ENCODE measurements at regions not wholly inside any gene's neighbourhood (a gene's known extent, or its start where the extent isn't known, plus 50 kb on each side); places are given as distances from the start of the nearest gene placed in this dataset.

- no peak for DNase-seq
These were observed 157.1 kb downstream of the TLE1 start for GRCh38 chr9:81532251-81532650.

GRCh38 chr9:81531511-81531910 lies 157.8 kb downstream of the TLE1 start:
- DNase-seq: no peak

- no peak for DNase-seq
These were observed 158.5 kb downstream of the TLE1 start for GRCh38 chr9:81530846-81531245.

GRCh38 chr9:81530310-81530810 lies 159.0 kb downstream of the TLE1 start:
- no peak for DNase-seq

GRCh38 chr9:81529556-81530193 lies 159.7 kb downstream of the TLE1 start:
- no peak for DNase-seq

GRCh38 chr9:81526587-81526986 lies 162.8 kb downstream of the TLE1 start:
- no peak for DNase-seq

GRCh38 chr9:81522716-81523551 lies 166.4 kb downstream of the TLE1 start:
- DNase-seq: no peak

GRCh38 chr9:81521892-81522291 lies 167.5 kb downstream of the TLE1 start:
- DNase-seq: no peak

GRCh38 chr9:81519816-81520495 lies 169.4 kb downstream of the TLE1 start:
- no peak for DNase-seq

GRCh38 chr9:81517954-81518353 lies 171.4 kb downstream of the TLE1 start:
- no peak for DNase-seq

- no peak for DNase-seq
These were observed 176.3 kb downstream of the TLE1 start for GRCh38 chr9:81513059-81513458.

GRCh38 chr9:81512641-81513040 lies 176.7 kb downstream of the TLE1 start:
- no peak for DNase-seq

- no peak for DNase-seq
These were observed 180.9 kb downstream of the TLE1 start for GRCh38 chr9:81508476-81508875.

- no peak for DNase-seq
These were observed 182.1 kb downstream of the TLE1 start for GRCh38 chr9:81506941-81507864.

GRCh38 chr9:81499594-81499993 lies 189.8 kb downstream of the TLE1 start:
- no peak for DNase-seq

- DNase-seq: no peak
These were observed 190.3 kb downstream of the TLE1 start for GRCh38 chr9:81499021-81499454.

- DNase-seq: no peak
These were observed 190.8 kb downstream of the TLE1 start for GRCh38 chr9:81498576-81498975.

- DNase-seq: no peak
These were observed 192.3 kb downstream of the TLE1 start for GRCh38 chr9:81497091-81497490.

- DNase-seq: no peak
These were observed 196.5 kb downstream of the TLE1 start for GRCh38 chr9:81492710-81493447.

GRCh38 chr9:81490605-81491331 lies 198.6 kb downstream of the TLE1 start:
- no peak for DNase-seq

GRCh38 chr9:81489046-81489445 lies 200.3 kb downstream of the TLE1 start:
- no peak for DNase-seq
